ENCODE measurements at regions not wholly inside any gene's neighbourhood (a gene's known extent, or its start where the extent isn't known, plus 50 kb on each side); places are given as distances from the start of the nearest gene placed in this dataset.
"Not testable (repeated sequence)": the region's sequence is repeated elsewhere in the genome, so short reads cannot be mapped to it uniquely, and the experiment has no call there.

DNA sequence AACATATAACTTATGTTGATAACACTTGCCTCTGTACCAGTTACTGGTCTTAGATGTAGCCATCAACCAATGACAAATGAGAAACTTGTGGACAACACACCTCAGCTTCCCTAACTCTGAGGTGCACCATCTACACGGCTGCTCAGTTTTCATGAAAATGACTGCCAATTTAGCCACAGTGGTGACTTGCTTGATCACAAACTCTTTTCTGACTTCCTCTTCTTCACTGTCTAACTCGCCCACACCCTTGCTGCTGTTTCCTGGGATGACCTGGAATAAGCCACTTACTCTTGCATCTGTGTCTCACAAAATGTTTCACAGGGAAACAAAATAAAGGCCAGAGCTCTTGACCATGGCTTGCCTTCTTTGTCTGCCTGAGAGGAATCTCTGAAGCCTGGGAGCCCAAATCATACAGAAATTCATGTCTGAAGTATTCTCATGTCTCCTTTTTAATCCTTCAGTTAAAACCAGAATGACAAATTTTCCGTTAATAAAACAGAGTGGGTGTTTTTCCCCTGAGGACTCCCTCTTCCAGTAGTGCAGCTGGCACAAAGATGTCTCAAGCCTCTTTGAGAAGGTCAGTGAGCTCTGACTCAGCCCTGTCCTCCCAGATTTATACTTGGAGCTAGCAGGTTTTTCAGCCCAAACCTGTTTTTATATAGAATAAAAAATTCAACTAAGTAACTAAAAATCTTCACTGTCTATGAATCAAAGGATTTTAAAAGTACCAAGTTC, 126.5 kb upstream of the PAM start:
- H3K27me3 Mint-ChIP-seq (ENCODE audit: low read depth, poor library complexity) = no peaks in the 10 kb centered on the region
- H3K9me3 Mint-ChIP-seq = peaks cover 18% of the 10 kb centered on the region
- no peak overlapping the region for H3K4me3 Mint-ChIP-seq
- TF ChIP-seq, protein P1, sequence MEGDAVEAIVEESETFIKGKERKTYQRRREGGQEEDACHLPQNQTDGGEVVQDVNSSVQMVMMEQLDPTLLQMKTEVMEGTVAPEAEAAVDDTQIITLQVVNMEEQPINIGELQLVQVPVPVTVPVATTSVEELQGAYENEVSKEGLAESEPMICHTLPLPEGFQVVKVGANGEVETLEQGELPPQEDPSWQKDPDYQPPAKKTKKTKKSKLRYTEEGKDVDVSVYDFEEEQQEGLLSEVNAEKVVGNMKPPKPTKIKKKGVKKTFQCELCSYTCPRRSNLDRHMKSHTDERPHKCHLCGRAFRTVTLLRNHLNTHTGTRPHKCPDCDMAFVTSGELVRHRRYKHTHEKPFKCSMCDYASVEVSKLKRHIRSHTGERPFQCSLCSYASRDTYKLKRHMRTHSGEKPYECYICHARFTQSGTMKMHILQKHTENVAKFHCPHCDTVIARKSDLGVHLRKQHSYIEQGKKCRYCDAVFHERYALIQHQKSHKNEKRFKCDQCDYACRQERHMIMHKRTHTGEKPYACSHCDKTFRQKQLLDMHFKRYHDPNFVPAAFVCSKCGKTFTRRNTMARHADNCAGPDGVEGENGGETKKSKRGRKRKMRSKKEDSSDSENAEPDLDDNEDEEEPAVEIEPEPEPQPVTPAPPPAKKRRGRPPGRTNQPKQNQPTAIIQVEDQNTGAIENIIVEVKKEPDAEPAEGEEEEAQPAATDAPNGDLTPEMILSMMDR (IDR thresholded peaks at IDR 0.05) = no peak
- no peak for DNase-seq
- H3K36me3 Mint-ChIP-seq (ENCODE audit: low read depth) = peaks cover 17% of the 10 kb centered on the region
- H3K4me1 Mint-ChIP-seq = peaks cover 9% of the 10 kb centered on the region
- H3K27ac Mint-ChIP-seq = peak overlapping the region; percentile 74

GRCh38 chr5:102629827-102630605, 125.1 kb upstream of the PAM start:
- TF ChIP-seq, protein P1 (IDR thresholded peaks at IDR 0.05) = no peak
- H3K4me3 Mint-ChIP-seq = no peak overlapping the region
- peak overlapping the region; percentile 64 for H3K27ac Mint-ChIP-seq

GRCh38 chr5:102635399-102635798, 119.7 kb upstream of the PAM start:
- not testable (repeated sequence) for H3K4me1 Mint-ChIP-seq; DNase-seq; H3K27ac Mint-ChIP-seq; H3K27me3 Mint-ChIP-seq (ENCODE audit: low read depth, poor library complexity); H3K4me3 Mint-ChIP-seq
- Mint-ChIP-seq H3K9me3 (peaks cover 31% of the 10 kb centered on the region), H3K36me3 (ENCODE audit: low read depth) (peaks cover 41% of the 10 kb centered on the region)

More at GRCh38 chr5:102629827-102630605, 125.1 kb upstream of the PAM start:
- H3K27me3 Mint-ChIP-seq (ENCODE audit: low read depth, poor library complexity) = no peaks in the 10 kb centered on the region
- H3K9me3 Mint-ChIP-seq = peaks cover 31% of the 10 kb centered on the region
- peaks cover 31% of the 10 kb centered on the region for H3K36me3 Mint-ChIP-seq (ENCODE audit: low read depth)
- DNase-seq = no peak
- H3K4me1 Mint-ChIP-seq = no peaks in the 10 kb centered on the region

DNA sequence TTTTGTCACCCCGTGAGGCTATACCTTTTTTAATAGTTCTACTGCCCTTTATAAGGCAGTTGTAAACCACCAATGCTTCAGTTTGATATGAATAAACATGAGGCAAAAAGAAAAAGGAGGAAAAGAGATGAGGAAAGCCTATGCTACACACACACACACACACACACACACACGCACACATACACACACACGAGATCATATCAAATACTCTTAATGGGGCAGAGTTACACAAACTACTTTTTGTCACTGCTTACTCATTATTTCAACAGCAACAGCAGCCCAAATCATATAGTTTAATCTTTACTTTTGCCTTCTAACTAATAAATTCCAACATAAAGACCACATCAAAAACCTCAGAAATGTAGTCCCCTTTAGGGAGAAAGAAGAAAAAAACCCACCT, 116.8 kb upstream of the PAM start:
- peaks cover 26% of the 10 kb centered on the region for H3K9me3 Mint-ChIP-seq
- H3K36me3 Mint-ChIP-seq (ENCODE audit: low read depth) = peaks cover 32% of the 10 kb centered on the region
- H3K27ac Mint-ChIP-seq = no peak overlapping the region
- no peak overlapping the region for H3K4me3 Mint-ChIP-seq
- H3K4me1 Mint-ChIP-seq = no peaks in the 10 kb centered on the region
- no peak for DNase-seq
- no peaks in the 10 kb centered on the region for H3K27me3 Mint-ChIP-seq (ENCODE audit: low read depth, poor library complexity)
- TF ChIP-seq, protein P1 (IDR thresholded peaks at IDR 0.05) = no peak

DNA sequence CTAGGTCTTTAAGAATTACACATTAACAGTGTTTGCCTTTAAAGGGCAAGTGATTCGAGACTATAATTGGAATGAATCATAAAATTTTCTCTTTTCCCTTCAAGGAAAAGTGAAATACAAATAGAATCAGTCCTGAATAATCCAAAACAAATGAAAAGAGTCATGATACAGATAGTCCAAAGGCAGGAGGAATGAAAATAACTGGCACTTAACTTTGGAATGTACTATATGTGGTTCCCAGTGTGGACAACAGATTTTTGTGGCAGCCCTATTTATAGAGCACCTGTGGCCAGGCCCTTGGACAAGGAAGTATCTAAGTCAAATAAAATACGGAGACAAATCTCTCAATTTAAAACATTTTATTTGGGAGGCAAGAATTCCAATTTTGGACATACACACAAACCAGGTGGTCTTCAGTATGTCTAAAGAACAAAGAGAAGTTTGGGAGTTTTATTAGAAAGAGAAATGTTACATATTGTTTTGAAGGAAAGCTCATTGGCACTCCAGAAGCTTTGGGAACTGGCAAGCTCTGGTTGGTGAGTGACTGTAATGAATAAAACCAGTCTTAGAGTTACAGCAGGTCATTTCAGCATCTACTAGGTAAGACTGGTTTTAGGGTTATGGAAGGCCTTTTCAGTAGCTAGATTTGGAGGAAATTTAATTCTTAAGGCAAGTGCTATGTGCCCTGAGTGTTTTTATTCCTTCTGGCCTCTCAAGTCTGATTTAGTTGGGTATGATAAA, 116.0 kb upstream of the PAM start:
- TF ChIP-seq, protein P1 (IDR thresholded peaks at IDR 0.05) = no peak
- Mint-ChIP-seq H3K27me3 (ENCODE audit: low read depth, poor library complexity) (no peaks in the 10 kb centered on the region), H3K4me1 (no peaks in the 10 kb centered on the region), H3K9me3 (peaks cover 24% of the 10 kb centered on the region), H3K36me3 (ENCODE audit: low read depth) (peaks cover 24% of the 10 kb centered on the region), H3K27ac (peak overlapping the region; percentile 39), H3K4me3 (no peak overlapping the region)
- DNase-seq = no peak

DNA sequence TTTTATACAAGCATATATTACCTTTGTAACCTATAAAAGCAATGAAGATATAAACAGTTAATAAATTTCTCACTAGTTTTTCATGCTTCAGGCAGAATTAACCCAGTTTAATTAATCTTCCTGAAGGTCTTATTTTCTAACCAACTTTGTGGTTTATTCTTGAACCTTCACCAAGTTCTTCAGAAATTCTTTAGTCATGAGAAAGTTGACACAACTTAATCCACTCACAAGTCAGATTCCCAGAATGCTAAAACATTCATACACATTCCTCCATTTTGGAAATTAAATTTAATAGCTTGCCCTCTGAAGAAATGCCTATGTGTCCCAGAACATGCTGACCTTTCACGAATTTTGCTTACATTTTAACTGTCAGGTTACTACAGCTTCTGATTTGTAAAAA, 105.4 kb upstream of the PAM start:
- no peaks in the 10 kb centered on the region for H3K4me1 Mint-ChIP-seq
- no peak overlapping the region for H3K4me3 Mint-ChIP-seq
- no peak for DNase-seq
- H3K27ac Mint-ChIP-seq = no peak overlapping the region
- TF ChIP-seq, protein P1 (IDR thresholded peaks at IDR 0.05) = no peak
- H3K27me3 Mint-ChIP-seq (ENCODE audit: low read depth, poor library complexity) = no peaks in the 10 kb centered on the region
- peaks cover 13% of the 10 kb centered on the region for H3K36me3 Mint-ChIP-seq (ENCODE audit: low read depth)
- H3K9me3 Mint-ChIP-seq = peaks cover 25% of the 10 kb centered on the region

Data from nephron progenitor cell (in vitro differentiated cells).